GM19372 (cell line): ENCODE measurements at regions not wholly inside any gene's neighbourhood (a gene's known extent, or its start where the extent isn't known, plus 50 kb on each side); places are given as distances from the start of the nearest gene placed in this dataset.
"Not testable (repeated sequence)": the region's sequence is repeated elsewhere in the genome, so short reads cannot be mapped to it uniquely, and the experiment has no call there.

Experiments
- ATAC-seq: cut with Tn5 transposase; IDR thresholded peaks from one replicate; pipeline ENCODE4 v1.9.1; 2021; ENCODE audit warnings: mild to moderate bottlenecking, low read depth, moderate library complexity; ENCODE audit not compliant: unreplicated experiment

- ATAC-seq = no peak
Measured at GRCh38 chr14:71165121-71166031, 258.1 kb downstream of the PCNX1 start.

- ATAC-seq = no peak
Measured at GRCh38 chr14:71166180-71166837, 259.1 kb downstream of the PCNX1 start.

- not testable (repeated sequence) for ATAC-seq
Measured at GRCh38 chr14:71167325-71167950, 260.2 kb downstream of the PCNX1 start.

- not testable (repeated sequence) for ATAC-seq
Measured at GRCh38 chr14:71168161-71168560, 260.9 kb downstream of the PCNX1 start.

GRCh38 chr14:71168564-71169427, 261.5 kb downstream of the PCNX1 start:
- ATAC-seq = no peak

GRCh38 chr14:71169861-71170260, 262.6 kb downstream of the PCNX1 start:
- no peak for ATAC-seq

GRCh38 chr14:71175491-71175890, 268.2 kb downstream of the PCNX1 start:
- no peak for ATAC-seq

- no peak for ATAC-seq
Measured at GRCh38 chr14:71179066-71179465, 271.8 kb downstream of the PCNX1 start.

- ATAC-seq = no peak
Measured at GRCh38 chr14:71180397-71180796, 273.1 kb downstream of the PCNX1 start.

- ATAC-seq = no peak
Measured at GRCh38 chr14:71181215-71182003, 274.1 kb downstream of the PCNX1 start.

GRCh38 chr14:71183876-71184689, 276.8 kb downstream of the PCNX1 start:
- no peak for ATAC-seq

GRCh38 chr14:71185637-71186036, 278.4 kb downstream of the PCNX1 start:
- ATAC-seq = no peak

GRCh38 chr14:71187633-71188356, 280.5 kb downstream of the PCNX1 start:
- ATAC-seq = no peak

- ATAC-seq = no peak
Measured at GRCh38 chr14:71190770-71191374, 283.6 kb downstream of the PCNX1 start.

GRCh38 chr14:71193663-71194062, 286.4 kb downstream of the PCNX1 start:
- no peak for ATAC-seq

GRCh38 chr14:71194251-71194650, 287.0 kb downstream of the PCNX1 start:
- ATAC-seq = no peak

- no peak for ATAC-seq
Measured at GRCh38 chr14:71196921-71197320, 289.7 kb downstream of the PCNX1 start.

- no peak for ATAC-seq
Measured at GRCh38 chr14:71198687-71199086, 291.4 kb downstream of the PCNX1 start.
